ENCODE measurements at regions not wholly inside any gene's neighbourhood (a gene's known extent, or its start where the extent isn't known, plus 50 kb on each side); places are given as distances from the start of the nearest gene placed in this dataset.

DNA sequence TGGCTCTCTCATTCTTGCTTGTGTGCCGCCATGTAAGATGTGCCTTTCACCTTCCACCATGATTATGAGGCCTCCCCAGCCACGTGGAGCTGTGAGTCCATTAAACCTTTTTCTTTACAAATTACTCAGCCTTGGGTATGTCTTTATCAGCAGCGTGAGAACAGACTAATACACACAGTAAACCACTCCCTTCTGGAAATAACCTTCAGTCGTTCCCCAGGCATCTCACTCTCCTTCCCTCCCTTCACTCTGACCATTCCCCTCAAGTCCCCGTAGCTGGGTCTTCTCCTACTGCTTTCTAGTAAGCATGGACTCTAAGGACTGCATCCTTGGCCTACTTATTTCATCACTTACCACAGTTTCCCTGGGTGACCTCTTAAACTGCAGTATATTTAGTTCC is 493.9 kb downstream of the CCDC171 start:
- H4K20me1 ChIP-seq (ENCODE audit: insufficient read depth): no peaks in the 10 kb centered on the region
- H3K4me2 ChIP-seq: no peak overlapping the region
- no peak overlapping the region for H2AFZ ChIP-seq (ENCODE audit: low read depth)
- no peaks in the 10 kb centered on the region; a peak in 2 of 4 replicates for H3K4me1 ChIP-seq (ENCODE audit: control insufficient read depth in 1 of 2, insufficient read depth in 2 of 2, low read depth in 1 of 2, low read length in 1 of 2)
- TF ChIP-seq NRF1 (IDR thresholded peaks at IDR 0.05; ENCODE audit: low read depth, low read length) (no peak), RXRA (IDR thresholded peaks at IDR 0.05; ENCODE audit: borderline replicate concordance, low read depth) (no peak), EZH2phosphoT487 (IDR thresholded peaks at IDR 0.05; ENCODE audit: borderline replicate concordance, low read depth) (no peak), GATA2 (CRISPR knock-in tag; IDR thresholded peaks at IDR 0.05) (no peak), FOXJ3 (CRISPR knock-in tag; IDR thresholded peaks at IDR 0.05) (no peak), ELF1 (IDR thresholded peaks at IDR 0.05) (no peak), SIN3A (IDR thresholded peaks at IDR 0.05; ENCODE audit: borderline replicate concordance, low read depth, low read length) (no peak), GABPA (IDR thresholded peaks at IDR 0.05; ENCODE audit: low read depth) (no peak), USF2 (IDR thresholded peaks at IDR 0.05; ENCODE audit: borderline replicate concordance, low read depth, low read length) (no peak), POLR2AphosphoS5 (IDR thresholded peaks at IDR 0.05; ENCODE audit: low read depth, low read length) (no peak), MXI1 (IDR thresholded peaks at IDR 0.05; ENCODE audit: low read depth, low read length) (no peak), TEAD4 (IDR thresholded peaks at IDR 0.05; ENCODE audit: borderline replicate concordance, insufficient read depth) (no peak), RAD21 (IDR thresholded peaks at IDR 0.05; ENCODE audit: low read length) (no peak), FOSL2 (IDR thresholded peaks at IDR 0.05; ENCODE audit: borderline replicate concordance, low read depth) (no peak)
- H3K36me3 ChIP-seq (replicated peaks in 1 of 2; ENCODE audit: control insufficient read depth in 1 of 2, insufficient read depth in 2 of 2, low read length in 1 of 2): no peaks in the 10 kb centered on the region
- WGBS (ENCODE audit: low lambda C conversion rate): 27% methylated on average over 5 of the region's 5 CpGs
- ChIA-PET CTCF (no interaction called here), POLR2A (no interaction called here)
- H3K4me3 ChIP-seq (ENCODE audit: low read depth in 2 of 2, low read length in 1 of 2): no peak overlapping the region
- H3K79me2 ChIP-seq (ENCODE audit: insufficient read depth): no peaks in the 10 kb centered on the region
- H3K9me2 ChIP-seq: no peaks in the 10 kb centered on the region
- no peak overlapping the region for H3K9ac ChIP-seq
- no peak overlapping the region for H3K27ac ChIP-seq (ENCODE audit: low read depth in 2 of 2, low read length in 1 of 2)
- no peaks in the 10 kb centered on the region for H3K27me3 ChIP-seq (ENCODE audit: insufficient read depth)
- no peaks in the 10 kb centered on the region for H3K9me3 ChIP-seq
- no peak for DNase-seq
- H3F3A ChIP-seq (replicated peaks; ENCODE audit: insufficient read depth): no peaks in the 10 kb centered on the region

GRCh38 chr9:16048129-16048528 is 495.3 kb downstream of the CCDC171 start:
- Histone ChIP-seq H3F3A (replicated peaks; ENCODE audit: insufficient read depth) (no peaks in the 10 kb centered on the region), H3K27me3 (ENCODE audit: insufficient read depth) (no peaks in the 10 kb centered on the region), H3K9me3 (no peaks in the 10 kb centered on the region), H3K4me2 (no peak overlapping the region), H4K20me1 (ENCODE audit: insufficient read depth) (no peaks in the 10 kb centered on the region), H3K4me3 (ENCODE audit: low read depth in 2 of 2, low read length in 1 of 2) (no peak overlapping the region), H3K9me2 (no peaks in the 10 kb centered on the region), H2AFZ (ENCODE audit: low read depth) (no peak overlapping the region), H3K36me3 (replicated peaks in 1 of 2; ENCODE audit: control insufficient read depth in 1 of 2, insufficient read depth in 2 of 2, low read length in 1 of 2) (no peaks in the 10 kb centered on the region), H3K79me2 (ENCODE audit: insufficient read depth) (no peaks in the 10 kb centered on the region), H3K4me1 (ENCODE audit: control insufficient read depth in 1 of 2, insufficient read depth in 2 of 2, low read depth in 1 of 2, low read length in 1 of 2) (no peaks in the 10 kb centered on the region; a peak in 2 of 4 replicates), H3K9ac (no peak overlapping the region), H3K27ac (ENCODE audit: low read depth in 2 of 2, low read length in 1 of 2) (no peak overlapping the region)
- ChIA-PET CTCF (no interaction called here), POLR2A (no interaction called here)
- DNase-seq: no peak
- WGBS (ENCODE audit: low lambda C conversion rate): 44% methylated on average over 5 of the region's 5 CpGs
- TF ChIP-seq NRF1 (IDR thresholded peaks at IDR 0.05; ENCODE audit: low read depth, low read length) (no peak), EP300 (IDR thresholded peaks at IDR 0.05; ENCODE audit: borderline replicate concordance in 1 of 2, low read depth in 1 of 2, low read length in 1 of 2) (no peak), GATA2 (CRISPR knock-in tag; IDR thresholded peaks at IDR 0.05) (no peak), JUND (IDR thresholded peaks at IDR 0.05) (no peak), RAD21 (IDR thresholded peaks at IDR 0.05; ENCODE audit: low read length) (no peak), ELF1 (IDR thresholded peaks at IDR 0.05) (no peak), TCF12 (IDR thresholded peaks at IDR 0.05) (no peak), YY1 (IDR thresholded peaks at IDR 0.05; ENCODE audit: low read depth) (no peak), TAF1 (IDR thresholded peaks at IDR 0.05; ENCODE audit: borderline replicate concordance, low read depth, low read length) (no peak), FOSL2 (IDR thresholded peaks at IDR 0.05; ENCODE audit: borderline replicate concordance, low read depth) (no peak), NFIC (IDR thresholded peaks at IDR 0.05; ENCODE audit: borderline replicate concordance) (no peak), SIN3A (IDR thresholded peaks at IDR 0.05; ENCODE audit: borderline replicate concordance, low read depth, low read length) (no peak), POLR2AphosphoS5 (IDR thresholded peaks at IDR 0.05; ENCODE audit: low read depth, low read length) (no peak), PBX3 (IDR thresholded peaks at IDR 0.05) (no peak), RXRA (IDR thresholded peaks at IDR 0.05; ENCODE audit: borderline replicate concordance, low read depth) (no peak), EZH2phosphoT487 (IDR thresholded peaks at IDR 0.05; ENCODE audit: borderline replicate concordance, low read depth) (no peak), MEF2A (IDR thresholded peaks at IDR 0.05; ENCODE audit: borderline replicate concordance, low read depth) (no peak), SMC3 (IDR thresholded peaks at IDR 0.05; ENCODE audit: low read depth, low read length) (no peak)

Measured in SK-N-SH (cell line).